Right lobe of liver (tissue), 6 donors: ENCODE measurements at regions not wholly inside any gene's neighbourhood (a gene's known extent, or its start where the extent isn't known, plus 50 kb on each side); places are given as distances from the start of the nearest gene placed in this dataset.

Experiments used
- ATAC-seq, 4 donors: fragments of 200-7000 bp; cut with Tn5 transposase; one replicate each; pipeline ENCODE4 v1.9.1; 2020; ENCODE audit warnings: mild to moderate bottlenecking in 4 of 4, moderate library complexity in 4 of 4
- DNase-seq, 3 donors: peaks; one replicate each; pipeline ENCODE4 v3.0.0-alpha.2; 2020
- H3K27ac ChIP-seq, 3 donors: fragments of 200-600 bp; one replicate each; pipeline ENCODE4 v1.8.0; 2022
- H3K27me3 ChIP-seq, 2 donors: fragments of 200-600 bp; one replicate each; pipeline ENCODE4 v1.8.0; 2022
- H3K36me3 ChIP-seq, 4 donors: fragments of 200-600 bp; sonication (generic) in 1 of 4; one replicate each; pipeline versions ENCODE4 v1.5.1 to v1.8.0; 2017 to 2022; ENCODE audit warnings: control low read depth in 1 of 4
- H3K4me1 ChIP-seq, 4 donors: fragments of 200-600 bp; sonication (generic) in 1 of 4; one replicate each; pipeline versions ENCODE4 v1.5.1 to v1.8.0; 2017 to 2022; ENCODE audit warnings: control low read depth in 1 of 4
- H3K4me3 ChIP-seq, 3 donors: fragments of 200-600 bp; one replicate each; pipeline ENCODE4 v1.8.0; 2022
- H3K9me3 ChIP-seq, 4 donors: fragments of 200-600 bp; sonication (generic) in 1 of 4; one replicate each; pipeline versions ENCODE4 v1.5.1 to v1.8.0; 2017 to 2022; ENCODE audit warnings: control low read depth in 1 of 4
- POLR2A ChIP-seq: fragments of 450-650 bp; IDR thresholded peaks from one replicate; pipeline ENCODE4 v1.6.1; 2017; ENCODE audit warnings: antibody characterized with exemption, mild to moderate bottlenecking
- WGBS: methylation state at CpG from one replicate; pipeline ENCODE4 v1.1.6; 2018; ENCODE audit warnings: low coverage, low lambda C conversion rate; ENCODE audit not compliant: insufficient coverage; ENCODE audit errors: missing lambda C conversion rate; 5-methylcytosine and 5-hydroxymethylcytosine counted together
- intact Hi-C, 2 donors: fragments of 100-400 bp; cut with DNase I; formaldehyde crosslinking; loops; one replicate each; pipeline versions ENCODE4 v1.11.2 to v1.14.1; 2022
- TF ChIP-seq, protein P1 (sequence below), 4 donors: fragments of 200-600 bp in 3 of 4; fragments of 450-650 bp in 1 of 4; IDR thresholded peaks; one replicate each; pipeline versions ENCODE4 v1.5.1 to v1.8.0; 2016 to 2022; ENCODE audit warnings: antibody characterized with exemption in 4 of 4, mild to moderate bottlenecking in 2 of 4
- donor health status: DM: no; HTN: yes; CAD: no.
- donor health status: DM: no; HTN: no; CAD: no.
- donor health status: DM: no; HTN: no; CAD: no.
- donor health status: DM: no; HTN: yes; CAD: no.
- donor health status: DM: no; HTN: yes; CAD: no.

DNA sequence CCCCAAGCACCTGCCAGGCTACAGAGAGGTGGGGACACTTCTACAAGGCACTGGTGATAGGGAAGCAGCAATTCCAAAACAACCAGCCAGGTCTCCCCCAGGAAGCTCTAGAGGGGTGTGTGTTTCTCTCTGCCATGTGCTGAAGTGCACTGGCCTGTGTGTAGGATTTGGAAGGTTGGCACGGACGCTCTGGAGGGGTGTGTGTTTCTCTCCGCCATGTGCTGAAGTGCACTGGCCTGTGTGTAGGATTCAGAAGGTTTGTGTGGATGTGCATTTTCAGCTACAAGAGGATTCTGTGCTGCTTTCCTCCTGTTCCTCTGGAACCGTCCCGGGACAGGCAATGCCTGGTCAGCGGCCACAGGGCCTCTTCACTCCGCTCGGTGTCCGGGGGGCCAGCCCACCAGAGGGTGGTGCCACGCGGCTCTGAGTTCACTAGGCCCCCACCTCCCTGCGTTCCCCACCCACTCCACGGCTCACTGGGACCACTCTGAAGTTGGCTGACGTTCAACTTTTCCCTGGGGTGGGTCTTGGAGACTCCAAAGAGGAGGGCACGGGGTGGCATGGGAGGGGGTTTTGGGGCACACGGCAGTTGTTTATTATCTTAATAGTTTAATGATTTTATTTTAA lies 552.8 kb downstream of the BRD1 start:
- no peak for DNase-seq
- TF ChIP-seq, protein P1, sequence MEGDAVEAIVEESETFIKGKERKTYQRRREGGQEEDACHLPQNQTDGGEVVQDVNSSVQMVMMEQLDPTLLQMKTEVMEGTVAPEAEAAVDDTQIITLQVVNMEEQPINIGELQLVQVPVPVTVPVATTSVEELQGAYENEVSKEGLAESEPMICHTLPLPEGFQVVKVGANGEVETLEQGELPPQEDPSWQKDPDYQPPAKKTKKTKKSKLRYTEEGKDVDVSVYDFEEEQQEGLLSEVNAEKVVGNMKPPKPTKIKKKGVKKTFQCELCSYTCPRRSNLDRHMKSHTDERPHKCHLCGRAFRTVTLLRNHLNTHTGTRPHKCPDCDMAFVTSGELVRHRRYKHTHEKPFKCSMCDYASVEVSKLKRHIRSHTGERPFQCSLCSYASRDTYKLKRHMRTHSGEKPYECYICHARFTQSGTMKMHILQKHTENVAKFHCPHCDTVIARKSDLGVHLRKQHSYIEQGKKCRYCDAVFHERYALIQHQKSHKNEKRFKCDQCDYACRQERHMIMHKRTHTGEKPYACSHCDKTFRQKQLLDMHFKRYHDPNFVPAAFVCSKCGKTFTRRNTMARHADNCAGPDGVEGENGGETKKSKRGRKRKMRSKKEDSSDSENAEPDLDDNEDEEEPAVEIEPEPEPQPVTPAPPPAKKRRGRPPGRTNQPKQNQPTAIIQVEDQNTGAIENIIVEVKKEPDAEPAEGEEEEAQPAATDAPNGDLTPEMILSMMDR (IDR thresholded peaks at IDR 0.05) = no peak
- no peak for TF ChIP-seq POLR2A
- H3K27me3 ChIP-seq = no peaks in the 10 kb centered on the region

DNA sequence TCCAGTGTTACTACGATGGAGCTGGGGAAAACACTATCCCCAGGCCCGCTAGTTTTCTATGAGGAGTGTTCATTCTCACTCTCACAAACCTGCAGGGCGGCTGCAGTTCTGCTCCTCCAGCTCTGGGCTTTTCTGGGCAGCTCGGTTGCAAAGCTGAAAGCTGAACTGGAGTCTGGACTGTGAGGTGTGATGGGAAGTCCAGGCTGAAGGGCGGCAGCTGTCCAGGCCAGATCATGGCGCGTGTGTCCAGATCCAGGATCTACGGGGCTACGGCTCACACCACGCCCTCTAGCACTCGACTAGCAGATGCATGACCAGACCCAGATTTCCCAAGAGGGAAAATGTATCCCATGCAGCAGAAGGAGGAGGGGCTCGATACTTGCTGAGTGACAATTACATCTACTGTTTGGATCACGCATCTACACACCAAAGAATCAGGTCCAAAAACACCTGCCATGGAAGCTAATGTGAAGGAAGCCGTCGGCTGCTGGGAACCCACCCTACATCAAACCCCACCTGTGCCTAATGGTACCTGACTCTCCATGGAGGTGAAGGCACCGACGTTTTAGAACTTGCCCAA lies 555.0 kb downstream of the BRD1 start:
- ATAC-seq (no peak), DNase-seq (no peak)
- Histone ChIP-seq H3K4me1 (no peaks in the 10 kb centered on the region), H3K36me3 (no peaks in the 10 kb centered on the region), H3K9me3 (no peaks in the 10 kb centered on the region), H3K27ac (no peak overlapping the region), H3K27me3 (no peaks in the 10 kb centered on the region), H3K4me3 (no peak overlapping the region)
- intact Hi-C loops = no loop called here
- 71% methylated on average over 16 of the region's 17 CpGs for WGBS
- no peak for TF ChIP-seq POLR2A

More for the DNA sequence above, 552.8 kb downstream of the BRD1 start:
- no peaks in the 10 kb centered on the region for H3K36me3 ChIP-seq
- no peak for ATAC-seq
- H3K9me3 ChIP-seq = no peaks in the 10 kb centered on the region
- no peak overlapping the region for H3K27ac ChIP-seq
- WGBS = 60% methylated on average over 7 of the region's 16 CpGs
- no peaks in the 10 kb centered on the region for H3K4me1 ChIP-seq
- H3K4me3 ChIP-seq = no peak overlapping the region
- intact Hi-C loops = no loop called here

- Histone ChIP-seq H3K4me3 (no peak overlapping the region), H3K9me3 (no peaks in the 10 kb centered on the region), H3K36me3 (no peaks in the 10 kb centered on the region), H3K27me3 (no peaks in the 10 kb centered on the region), H3K27ac (no peak overlapping the region), H3K4me1 (no peaks in the 10 kb centered on the region)
- intact Hi-C loops = no loop called here
- ATAC-seq (no peak), DNase-seq (no peak)
- 43% methylated on average over 3 of the region's 5 CpGs for WGBS
- TF ChIP-seq, protein P1 (IDR thresholded peaks at IDR 0.05) = no peak
- TF ChIP-seq POLR2A = no peak
Observed at GRCh38 chr22:49271831-49272230, 555.8 kb downstream of the BRD1 start.

GRCh38 chr22:49271369-49271727 lies 556.3 kb downstream of the BRD1 start:
- intact Hi-C loops = no loop called here
- no peak for TF ChIP-seq POLR2A
- TF ChIP-seq, protein P1 (IDR thresholded peaks at IDR 0.05) = no peak
- ATAC-seq (no peak), DNase-seq (no peak)
- H3K4me3 ChIP-seq = no peak overlapping the region
- no peaks in the 10 kb centered on the region for H3K9me3 ChIP-seq
- H3K36me3 ChIP-seq = no peaks in the 10 kb centered on the region
- no peaks in the 10 kb centered on the region for H3K4me1 ChIP-seq
- H3K27ac ChIP-seq = no peak overlapping the region
- no peaks in the 10 kb centered on the region for H3K27me3 ChIP-seq

DNA sequence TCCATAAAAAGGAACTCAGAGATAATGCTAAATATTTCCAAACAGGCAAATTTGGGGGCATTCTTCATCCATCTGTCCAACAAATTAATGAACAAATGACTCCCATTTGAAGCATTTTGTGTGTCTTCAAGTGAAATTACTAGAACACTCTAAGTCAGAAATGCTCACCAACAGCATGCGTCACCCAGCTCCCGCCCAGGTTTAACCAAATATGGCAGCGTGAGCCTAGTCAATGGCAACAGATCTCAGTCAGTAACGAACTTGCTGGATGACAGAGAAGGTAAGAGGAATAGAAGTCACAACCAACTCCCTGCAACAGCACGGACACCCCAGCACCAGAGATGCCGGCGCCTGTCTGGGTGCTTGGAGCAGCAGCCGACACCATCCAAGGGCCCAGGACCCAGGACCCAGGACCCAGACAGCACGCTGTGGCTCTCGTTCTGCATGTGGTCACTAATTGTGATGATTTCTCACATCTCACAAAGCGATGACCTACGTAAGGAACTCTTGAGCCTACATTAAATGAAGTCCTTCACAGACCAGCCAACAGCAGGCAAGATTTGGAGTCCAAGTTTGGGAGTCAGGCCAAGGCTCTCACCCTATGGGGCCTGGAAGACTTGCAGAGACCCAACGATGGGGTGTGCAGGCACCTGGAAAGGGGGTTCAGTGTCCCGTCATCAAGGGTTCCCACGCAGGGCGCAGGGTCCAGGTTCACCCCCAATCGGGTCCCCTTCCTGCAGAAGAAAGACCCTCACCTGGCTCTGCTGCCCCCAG lies 556.9 kb downstream of the BRD1 start:
- H3K27me3 ChIP-seq = no peaks in the 10 kb centered on the region
- no peak for DNase-seq
- H3K36me3 ChIP-seq = no peaks in the 10 kb centered on the region
- no peaks in the 10 kb centered on the region for H3K9me3 ChIP-seq
- WGBS = 69% methylated on average over 7 of the region's 17 CpGs
- intact Hi-C loops = no loop called here
- no peak overlapping the region for H3K27ac ChIP-seq
- H3K4me1 ChIP-seq = no peaks in the 10 kb centered on the region
- TF ChIP-seq POLR2A = no peak
- TF ChIP-seq, protein P1 (IDR thresholded peaks at IDR 0.05) = no peak
- ATAC-seq = no peak
- no peak overlapping the region for H3K4me3 ChIP-seq
